Fibroblast of lung (primary cell): ENCODE measurements at regions not wholly inside any gene's neighbourhood (a gene's known extent, or its start where the extent isn't known, plus 50 kb on each side); places are given as distances from the start of the nearest gene placed in this dataset.

Experiments used
- DNase-seq, 2 donors: peaks; one replicate each; pipeline versions ENCODE4 v3.0.0 to v3.0.0-alpha.2; 2010; ENCODE audit warnings: low read depth in 2 of 2
- H2AFZ ChIP-seq: 2 replicates; pipeline ENCODE4 v1.5.1; 2012; ENCODE audit warnings: low read length, control low read depth, inconsistent platforms
- H3K27ac ChIP-seq: 2 replicates; pipeline ENCODE4 v1.5.1; 2011; ENCODE audit warnings: low read length, control low read depth; ENCODE audit not compliant: insufficient read depth
- H3K27me3 ChIP-seq: 2 replicates; pipeline ENCODE4 v1.5.1; 2011; ENCODE audit warnings: mild to moderate bottlenecking, low read length; ENCODE audit not compliant: control insufficient read depth, insufficient read depth
- H3K36me3 ChIP-seq: 2 replicates; pipeline ENCODE4 v1.5.1; 2011; ENCODE audit warnings: low read length; ENCODE audit not compliant: control insufficient read depth, insufficient read depth
- H3K4me1 ChIP-seq: 2 replicates; pipeline ENCODE4 v1.5.1; 2011; ENCODE audit warnings: low read length; ENCODE audit not compliant: control insufficient read depth, insufficient read depth; ENCODE audit errors: extremely low read depth
- H3K4me2 ChIP-seq: 2 replicates; pipeline ENCODE4 v1.5.1; 2011; ENCODE audit warnings: low read length, control low read depth; ENCODE audit not compliant: insufficient read depth; ENCODE audit errors: extremely low read depth
- H3K4me3 ChIP-seq, 4 experiments: fragments of 200-600 bp in 1 of 4; sonication (generic) in 1 of 4; replicated peaks in 1 of 4; 2 replicates each; pipeline ENCODE4 v1.5.1; 2011 to 2016; ENCODE audit warnings: low read length in 4 of 4, low read depth in 3 of 4, mild to moderate bottlenecking in 3 of 4, control low read depth in 2 of 4, inconsistent platforms in 1 of 4, mixed read lengths in 1 of 4; ENCODE audit not compliant: insufficient read depth in 1 of 4; ENCODE audit errors: control extremely low read depth in 1 of 4
- H3K79me2 ChIP-seq: 2 replicates; pipeline ENCODE4 v1.5.1; 2012; ENCODE audit warnings: mild to moderate bottlenecking, low read length, inconsistent platforms; ENCODE audit not compliant: control insufficient read depth, insufficient read depth
- H3K9ac ChIP-seq: 2 replicates; pipeline ENCODE4 v1.5.1; 2011; ENCODE audit warnings: mild to moderate bottlenecking, low read length, control low read depth; ENCODE audit not compliant: insufficient read depth
- H3K9me3 ChIP-seq: 2 replicates; pipeline ENCODE4 v1.5.1; 2012; ENCODE audit warnings: low read depth, low read length; ENCODE audit not compliant: control insufficient read depth, insufficient read depth
- H4K20me1 ChIP-seq: 2 replicates; pipeline ENCODE4 v1.5.1; 2011; ENCODE audit warnings: low read length; ENCODE audit not compliant: control insufficient read depth, insufficient read depth; ENCODE audit errors: extremely low read depth
- CTCF ChIP-seq, 2 donors: IDR thresholded peaks in 1 of 2; conservative IDR thresholded peaks in 1 of 2; 1 replicate in 1 of 2; 2 replicates in 1 of 2; pipeline ENCODE4 v1.5.1; 2011 to 2012; ENCODE audit warnings: low read length in 2 of 2, control low read depth in 1 of 2, inconsistent platforms in 1 of 2, low read depth in 1 of 2, mild to moderate bottlenecking in 1 of 2
- EZH2 ChIP-seq: IDR thresholded peaks from 2 replicates; pipeline ENCODE4 v1.5.1; 2012; ENCODE audit warnings: low read length, control low read depth, mild to moderate bottlenecking; ENCODE audit errors: missing control alignments

DNA sequence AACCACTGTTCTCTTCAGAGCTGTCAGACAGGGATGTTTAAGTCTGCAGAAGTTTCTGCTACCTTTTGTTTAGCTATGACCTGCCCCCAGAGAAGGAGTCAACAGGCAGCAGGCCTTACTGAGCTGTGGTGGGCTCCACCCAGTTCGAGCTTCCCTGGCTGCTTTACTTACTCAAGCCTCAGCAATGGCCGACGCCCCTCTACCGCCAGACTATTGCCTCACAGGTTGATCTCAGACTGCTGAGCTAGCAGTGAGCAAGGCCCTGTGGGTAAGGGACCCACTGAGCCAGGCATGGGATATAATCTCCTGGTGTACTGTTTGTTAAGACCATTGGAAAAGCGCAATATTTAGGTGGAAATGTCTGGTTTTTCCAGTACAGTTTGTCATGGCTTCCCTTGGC, 229.6 kb downstream of the TMEM167A start:
- Histone ChIP-seq H3K4me2 (no peak overlapping the region), H3K27ac (no peak overlapping the region), H4K20me1 (no peaks in the 10 kb centered on the region), H3K9ac (no peak overlapping the region), H3K79me2 (no peaks in the 10 kb centered on the region), H2AFZ (no peak overlapping the region), H3K27me3 (no peaks in the 10 kb centered on the region), H3K36me3 (no peaks in the 10 kb centered on the region), H3K4me3 (no peak overlapping the region), H3K4me1 (no peaks in the 10 kb centered on the region), H3K9me3 (no peaks in the 10 kb centered on the region)
- DNase-seq = no peak
- no peak for TF ChIP-seq CTCF (conservative IDR thresholded peaks at IDR 0.05 in 1 of 2, IDR thresholded peaks at IDR 0.05 in 1 of 2; ENCODE audit: low read depth in 1 of 2, low read length in 2 of 2)
- TF ChIP-seq EZH2 = no peak

GRCh38 chr5:82839881-82840280, 237.3 kb downstream of the TMEM167A start:
- H3K4me1 ChIP-seq = no peaks in the 10 kb centered on the region
- no peak for TF ChIP-seq CTCF (conservative IDR thresholded peaks at IDR 0.05 in 1 of 2, IDR thresholded peaks at IDR 0.05 in 1 of 2; ENCODE audit: low read depth in 1 of 2, low read length in 2 of 2)
- TF ChIP-seq EZH2 = no peak

DNA sequence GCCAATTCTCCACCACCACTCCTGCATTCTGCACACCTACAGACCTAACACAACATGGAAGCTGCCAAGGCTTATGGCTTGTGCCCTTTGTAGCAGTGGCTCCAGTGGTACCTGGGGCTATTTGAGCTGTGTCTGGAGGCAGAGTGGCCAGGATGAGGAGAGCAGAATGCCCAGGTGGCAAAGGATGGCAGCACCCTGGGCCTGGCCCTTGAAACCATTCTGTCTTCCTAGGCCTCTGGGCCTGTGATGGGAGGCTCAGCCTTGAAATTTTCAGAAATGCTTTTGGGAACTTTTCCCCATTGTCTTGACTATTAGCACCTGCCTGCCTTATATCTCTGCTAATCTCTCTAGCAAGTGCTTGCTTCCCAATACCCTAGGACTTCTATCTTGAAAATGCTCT, 241.7 kb downstream of the TMEM167A start:
- Histone ChIP-seq H3K27me3 (no peaks in the 10 kb centered on the region), H3K36me3 (no peaks in the 10 kb centered on the region), H2AFZ (no peak overlapping the region), H3K4me3 (no peak overlapping the region), H3K9me3 (no peaks in the 10 kb centered on the region), H4K20me1 (no peaks in the 10 kb centered on the region), H3K4me1 (no peaks in the 10 kb centered on the region), H3K9ac (no peak overlapping the region), H3K27ac (no peak overlapping the region), H3K79me2 (no peaks in the 10 kb centered on the region), H3K4me2 (no peak overlapping the region)
- TF ChIP-seq CTCF (conservative IDR thresholded peaks at IDR 0.05 in 1 of 2, IDR thresholded peaks at IDR 0.05 in 1 of 2; ENCODE audit: low read depth in 1 of 2, low read length in 2 of 2) (no peak), EZH2 (no peak)
- no peak for DNase-seq

More at GRCh38 chr5:82839881-82840280, 237.3 kb downstream of the TMEM167A start:
- H2AFZ ChIP-seq = no peak overlapping the region
- no peak overlapping the region for H3K4me3 ChIP-seq
- H3K79me2 ChIP-seq = no peaks in the 10 kb centered on the region
- H3K36me3 ChIP-seq = no peaks in the 10 kb centered on the region
- H3K27ac ChIP-seq = no peak overlapping the region
- no peaks in the 10 kb centered on the region for H4K20me1 ChIP-seq
- no peaks in the 10 kb centered on the region for H3K27me3 ChIP-seq
- H3K9me3 ChIP-seq = no peaks in the 10 kb centered on the region
- no peak overlapping the region for H3K9ac ChIP-seq
- H3K4me2 ChIP-seq = no peak overlapping the region
- DNase-seq = no peak
